Subcutaneous abdominal adipose tissue (tissue), 5 donors: ENCODE measurements at regions not wholly inside any gene's neighbourhood (a gene's known extent, or its start where the extent isn't known, plus 50 kb on each side); places are given as distances from the start of the nearest gene placed in this dataset.
"Not testable (repeated sequence)": the region's sequence is repeated elsewhere in the genome, so short reads cannot be mapped to it uniquely, and the experiment has no call there.

Experiments
- H3K27ac ChIP-seq: one replicate; pipeline ENCODE4 v1.7.0; 2013; ENCODE audit warnings: low read depth, mild to moderate bottlenecking, inconsistent platforms, low read length, moderate library complexity
- H3K27me3 ChIP-seq, 5 donors: one replicate each; pipeline ENCODE4 v1.7.0; 2013; ENCODE audit warnings: low read length in 5 of 5, inconsistent platforms in 1 of 5; ENCODE audit not compliant: control insufficient read depth in 5 of 5, insufficient read depth in 4 of 5
- H3K36me3 ChIP-seq, 5 donors: one replicate each; pipeline ENCODE4 v1.7.0; 2013; ENCODE audit warnings: low read length in 5 of 5; ENCODE audit not compliant: control insufficient read depth in 5 of 5, insufficient read depth in 5 of 5
- H3K4me1 ChIP-seq, 5 donors: one replicate each; pipeline ENCODE4 v1.7.0; 2013; ENCODE audit warnings: low read length in 5 of 5, mild to moderate bottlenecking in 3 of 5, moderate library complexity in 1 of 5; ENCODE audit not compliant: control insufficient read depth in 5 of 5, insufficient read depth in 5 of 5
- H3K4me3 ChIP-seq, 5 donors: one replicate each; pipeline ENCODE4 v1.7.0; 2013; ENCODE audit warnings: low read length in 5 of 5, low read depth in 1 of 5
- H3K9ac ChIP-seq, 5 donors: one replicate each; pipeline ENCODE4 v1.7.0; 2013; ENCODE audit warnings: low read length in 5 of 5, mild to moderate bottlenecking in 4 of 5, moderate library complexity in 3 of 5
- H3K9me3 ChIP-seq, 5 donors: one replicate each; pipeline ENCODE4 v1.7.0; 2013; ENCODE audit warnings: low read length in 5 of 5; ENCODE audit not compliant: control insufficient read depth in 5 of 5
- donor health status: healthy.
- donor health status: healthy.
- donor health status: healthy.
- donor health status: healthy.
- donor health status: healthy.

DNA sequence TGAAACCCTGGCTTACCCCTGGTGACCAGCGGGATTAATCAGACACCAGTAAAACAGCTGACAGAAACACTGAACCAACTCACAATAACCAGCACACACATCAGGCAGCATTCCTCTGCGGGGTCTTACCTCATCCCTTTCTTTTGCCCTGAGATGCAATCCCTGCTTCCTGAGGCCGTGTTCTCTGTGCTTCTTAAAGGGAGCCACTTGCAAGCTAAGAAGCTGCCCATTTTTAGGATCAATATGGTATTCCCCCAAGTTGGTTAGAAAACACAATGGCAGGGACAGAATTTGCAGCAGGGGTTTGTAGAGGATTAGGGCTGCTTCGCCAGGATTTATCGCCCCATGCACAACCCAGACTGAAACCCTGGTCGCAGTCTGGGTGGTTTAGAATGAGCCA, 74.7 kb upstream of the OLIG2 start:
- H3K4me1 ChIP-seq, result no peaks in the 10 kb centered on the region
- H3K4me3 ChIP-seq, result no peak overlapping the region
- H3K9me3 ChIP-seq, result no peaks in the 10 kb centered on the region
- H3K27ac ChIP-seq, result no peak overlapping the region
- H3K27me3 ChIP-seq, result peaks cover 4 to 19% (median 14%) of the 10 kb centered on the region in 5 donors
- no peak overlapping the region for H3K9ac ChIP-seq
- H3K36me3 ChIP-seq, result no peaks in the 10 kb centered on the region

DNA sequence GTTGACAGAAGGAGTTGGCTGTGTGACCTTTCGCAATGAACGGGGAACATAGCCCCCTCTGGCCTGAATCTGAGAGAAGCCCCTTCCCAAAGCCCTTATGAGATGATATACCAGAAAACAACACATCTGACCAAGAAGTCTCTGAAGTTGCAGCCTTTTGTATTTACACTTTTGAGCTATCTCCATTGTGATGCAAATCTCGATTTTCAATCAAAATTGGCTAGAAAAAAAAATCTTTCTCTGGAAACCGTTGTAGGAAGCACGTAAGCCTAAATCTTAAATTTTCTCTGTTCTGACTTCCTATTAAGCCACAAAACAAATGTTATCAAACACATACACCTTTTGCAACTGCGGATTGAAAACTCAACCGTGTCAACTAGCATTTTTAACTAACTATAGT, 71.4 kb upstream of the OLIG2 start:
- Histone ChIP-seq H3K4me1 (no peaks in the 10 kb centered on the region), H3K4me3 (no peak overlapping the region), H3K27ac (no peak overlapping the region), H3K27me3 (peaks cover 11 to 42% (median 35%) of the 10 kb centered on the region in 5 donors), H3K9me3 (no peaks in the 10 kb centered on the region), H3K36me3 (no peaks in the 10 kb centered on the region), H3K9ac (no peak overlapping the region)

DNA sequence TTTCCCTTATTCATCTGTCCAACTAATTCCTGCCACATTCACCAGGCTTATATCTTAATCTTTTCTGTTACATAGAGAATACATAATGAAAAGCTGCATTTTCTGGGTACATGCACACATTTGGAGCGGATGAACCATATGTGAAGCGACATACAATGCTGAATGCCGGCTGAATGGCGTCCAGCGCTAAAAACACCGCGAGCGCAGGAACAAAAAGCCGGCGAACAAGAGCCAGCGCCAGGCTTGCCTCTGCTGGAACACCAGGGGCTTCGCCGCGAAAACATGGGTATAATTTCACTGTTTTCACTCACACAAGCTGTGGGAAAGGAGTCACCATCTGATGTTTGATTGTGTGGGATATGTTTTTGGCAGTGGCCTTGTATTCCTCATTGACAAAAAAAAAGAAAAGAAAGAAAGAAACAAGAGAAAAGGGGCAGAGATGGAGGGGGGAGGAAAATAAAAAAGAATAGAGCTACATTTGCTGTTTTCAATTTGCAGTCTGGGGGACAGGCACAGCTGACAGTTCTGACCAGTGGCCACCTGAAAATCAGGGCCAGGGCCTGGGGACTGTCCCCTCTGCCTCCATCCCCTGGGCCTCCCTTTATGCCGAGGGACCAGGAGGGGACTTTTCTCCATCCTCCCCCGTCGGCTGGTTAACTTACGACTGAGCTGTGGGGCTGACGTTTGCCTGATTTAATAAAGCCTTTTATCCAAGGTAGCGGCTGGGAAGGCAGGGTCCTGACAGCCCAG, 70.2 kb upstream of the OLIG2 start:
- Histone ChIP-seq H3K4me1 (no peaks in the 10 kb centered on the region), H3K36me3 (no peaks in the 10 kb centered on the region), H3K27ac (no peak overlapping the region), H3K4me3 (no peak overlapping the region), H3K9me3 (no peaks in the 10 kb centered on the region), H3K9ac (no peak overlapping the region), H3K27me3 (peaks cover 11 to 47% (median 37%) of the 10 kb centered on the region in 5 donors)

DNA sequence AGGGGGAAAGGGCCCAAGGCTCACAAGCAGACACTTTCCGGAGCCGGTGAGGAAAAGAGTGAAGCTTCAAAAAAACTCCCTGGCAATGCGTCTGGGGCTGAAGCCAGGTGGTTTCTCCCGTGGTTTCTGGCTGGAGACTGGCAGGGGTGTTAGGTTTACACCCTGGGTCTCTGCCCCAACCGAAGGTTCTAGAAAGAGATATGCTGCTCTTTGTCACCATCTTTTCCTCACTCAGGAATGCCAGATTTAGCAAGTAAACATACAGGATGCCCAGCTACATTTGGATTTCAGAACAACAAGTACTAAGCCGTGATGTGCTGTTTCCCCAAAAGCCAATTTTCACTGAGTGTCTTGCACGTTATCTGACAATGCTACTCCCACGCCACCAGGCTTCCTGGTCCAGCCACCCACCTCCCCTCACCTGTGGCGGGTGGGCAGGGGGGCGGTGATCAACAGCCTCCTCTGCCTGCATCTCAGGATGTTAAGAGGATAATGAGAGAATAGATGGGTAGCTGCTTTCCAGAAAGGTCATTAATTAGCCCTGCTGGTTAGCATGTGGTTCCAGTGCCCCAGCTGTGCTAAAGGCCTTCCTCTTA, 69.6 kb upstream of the OLIG2 start:
- Histone ChIP-seq H3K9me3 (no peaks in the 10 kb centered on the region), H3K27ac (no peak overlapping the region), H3K4me1 (no peaks in the 10 kb centered on the region), H3K36me3 (no peaks in the 10 kb centered on the region), H3K9ac (no peak overlapping the region), H3K4me3 (no peak overlapping the region), H3K27me3 (peaks cover 11 to 47% (median 34%) of the 10 kb centered on the region in 5 donors)

DNA sequence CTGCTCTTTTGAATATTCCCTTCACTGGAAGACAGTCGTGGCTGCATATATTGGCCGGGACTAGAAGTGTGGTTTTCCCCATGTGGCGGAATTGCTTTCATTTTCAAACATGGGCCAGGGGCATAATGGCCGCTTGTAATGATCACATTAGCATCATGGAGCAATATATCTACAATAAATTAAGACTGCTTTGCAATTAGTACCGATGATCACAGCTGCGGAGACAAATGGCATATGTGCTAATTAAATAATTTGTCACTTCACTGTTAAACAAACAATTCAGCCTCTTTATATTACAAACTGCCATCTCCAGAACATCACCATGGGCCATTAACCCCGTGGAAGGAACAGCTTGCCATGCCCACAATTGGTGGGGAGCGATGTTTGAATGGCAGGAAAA, 68.2 kb upstream of the OLIG2 start:
- Histone ChIP-seq H3K4me1 (no peaks in the 10 kb centered on the region), H3K27me3 (peaks cover 11 to 50% (median 34%) of the 10 kb centered on the region in 5 donors)

DNA sequence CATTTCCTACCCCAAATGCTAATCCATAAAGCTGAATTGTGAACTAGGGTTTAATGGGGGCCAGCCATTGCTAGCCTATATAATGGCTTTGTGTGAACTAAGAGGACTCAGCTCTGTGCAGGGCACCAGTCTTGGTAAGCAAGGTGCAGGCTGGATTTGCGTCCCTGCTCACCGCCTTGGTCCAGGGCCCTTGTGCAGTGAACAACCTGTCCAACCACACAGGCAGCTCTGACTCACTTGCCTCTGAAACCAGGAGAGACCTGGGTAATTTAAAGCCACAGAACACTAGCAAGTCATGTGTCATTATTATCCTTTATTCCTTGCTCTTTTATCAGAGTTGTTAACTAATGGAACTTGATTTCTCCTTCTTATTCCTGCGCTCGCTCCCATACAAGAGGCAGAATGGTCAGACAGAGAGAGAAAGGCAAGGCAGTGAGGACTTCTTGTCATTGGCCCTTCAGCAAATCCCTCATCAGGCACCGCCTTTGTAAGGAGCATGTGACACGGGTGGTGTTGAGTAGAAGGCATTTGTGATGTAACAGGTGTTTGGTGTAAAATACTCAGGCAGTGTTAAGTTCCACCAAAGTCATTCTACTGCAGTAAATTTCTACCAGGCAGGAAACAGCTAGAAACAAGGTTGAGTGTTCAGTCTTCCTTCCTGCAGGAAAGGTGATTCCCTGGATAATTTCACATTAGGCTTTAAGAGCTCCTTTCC, 67.3 kb upstream of the OLIG2 start:
- Histone ChIP-seq H3K4me1 (no peaks in the 10 kb centered on the region), H3K4me3 (no peak overlapping the region), H3K27ac (no peak overlapping the region), H3K9me3 (no peaks in the 10 kb centered on the region), H3K36me3 (no peaks in the 10 kb centered on the region), H3K9ac (no peak overlapping the region), H3K27me3 (peaks cover 11 to 50% (median 34%) of the 10 kb centered on the region in 5 donors)

More for the DNA sequence above, 68.2 kb upstream of the OLIG2 start:
- Histone ChIP-seq H3K9me3 (no peaks in the 10 kb centered on the region), H3K9ac (no peak overlapping the region), H3K27ac (no peak overlapping the region), H3K36me3 (no peaks in the 10 kb centered on the region), H3K4me3 (no peak overlapping the region)

DNA sequence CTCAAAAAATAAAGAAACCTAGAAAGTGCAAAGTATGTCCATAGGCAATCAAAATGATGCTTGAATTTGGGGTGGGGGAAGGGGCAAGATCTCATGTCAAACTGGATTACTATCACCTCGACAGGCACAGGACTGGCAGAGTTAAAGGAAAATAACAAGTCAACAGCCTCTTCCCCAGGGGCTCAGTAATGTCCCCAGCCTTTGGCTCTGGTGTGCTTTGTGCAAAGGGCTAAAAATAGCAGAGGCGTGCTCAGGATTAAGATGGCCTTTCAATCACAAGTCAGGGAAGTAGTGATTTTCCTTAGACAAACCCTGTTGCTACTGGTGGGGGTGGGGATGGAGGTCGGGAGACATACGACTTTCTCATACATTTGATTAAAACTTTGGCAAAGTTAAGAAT, 63.5 kb upstream of the OLIG2 start:
- no peak overlapping the region for H3K4me3 ChIP-seq
- no peak overlapping the region for H3K27ac ChIP-seq
- H3K36me3 ChIP-seq, result no peaks in the 10 kb centered on the region
- peaks cover 7 to 26% (median 17%) of the 10 kb centered on the region in 5 donors for H3K27me3 ChIP-seq
- no peak overlapping the region for H3K9ac ChIP-seq
- no peaks in the 10 kb centered on the region for H3K4me1 ChIP-seq
- no peaks in the 10 kb centered on the region for H3K9me3 ChIP-seq

DNA sequence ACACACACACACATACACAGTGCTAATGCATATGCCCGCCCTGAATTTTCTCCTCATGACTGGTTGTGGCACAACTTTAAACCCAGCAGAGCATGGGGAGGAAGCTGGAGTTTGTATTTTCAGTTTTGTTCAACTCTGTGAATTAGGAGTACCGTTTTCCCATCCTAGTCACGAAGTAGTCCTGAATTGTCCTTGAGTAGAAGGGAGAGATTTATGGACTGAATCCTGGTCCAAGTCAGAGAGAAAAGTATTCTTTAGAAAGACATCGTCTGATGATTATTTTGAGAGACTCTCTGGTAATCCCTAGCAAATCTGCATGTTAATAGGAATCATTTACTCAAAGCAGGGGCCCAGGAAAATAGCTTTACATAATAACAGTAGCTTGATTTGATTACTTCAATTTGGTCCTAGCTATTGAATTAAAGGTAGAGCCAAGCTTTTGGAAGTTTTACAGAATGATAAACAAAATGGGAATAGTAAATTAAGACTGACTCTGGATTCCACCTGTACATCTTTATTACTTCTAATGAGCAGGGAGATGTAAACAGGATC, 60.5 kb upstream of the OLIG2 start:
- no peaks in the 10 kb centered on the region for H3K9me3 ChIP-seq
- H3K9ac ChIP-seq, result no peak overlapping the region
- H3K36me3 ChIP-seq, result no peaks in the 10 kb centered on the region
- no peaks in the 10 kb centered on the region for H3K4me1 ChIP-seq
- no peak overlapping the region for H3K27ac ChIP-seq
- H3K27me3 ChIP-seq, result peaks cover 0 to 7% (median 3%) of the 10 kb centered on the region in 5 donors
- H3K4me3 ChIP-seq, result no peak overlapping the region

DNA sequence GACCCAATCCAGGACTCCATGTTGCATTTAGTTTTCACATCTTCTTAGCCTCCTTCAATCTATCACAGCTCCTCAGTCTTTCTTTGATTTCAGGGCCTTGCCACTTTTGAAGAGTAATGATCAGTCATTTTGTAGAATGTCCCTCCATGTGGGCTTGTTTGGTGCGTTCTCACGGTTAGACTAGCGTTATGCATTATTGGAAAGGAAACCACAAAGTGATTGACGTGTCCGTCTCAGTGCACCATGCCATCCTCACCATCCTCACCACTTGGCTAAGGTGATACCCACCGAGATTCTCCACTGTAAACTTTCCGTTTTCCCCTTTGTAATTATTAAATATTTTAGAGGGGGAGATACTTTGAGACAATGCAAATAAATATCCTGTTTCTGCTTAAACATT, 59.6 kb upstream of the OLIG2 start:
- Histone ChIP-seq H3K4me3 (no peak overlapping the region), H3K36me3 (no peaks in the 10 kb centered on the region), H3K27me3 (peaks cover 0 to 4% (median 3%) of the 10 kb centered on the region in 5 donors), H3K9me3 (no peaks in the 10 kb centered on the region), H3K27ac (no peak overlapping the region), H3K4me1 (no peaks in the 10 kb centered on the region), H3K9ac (no peak overlapping the region)

DNA sequence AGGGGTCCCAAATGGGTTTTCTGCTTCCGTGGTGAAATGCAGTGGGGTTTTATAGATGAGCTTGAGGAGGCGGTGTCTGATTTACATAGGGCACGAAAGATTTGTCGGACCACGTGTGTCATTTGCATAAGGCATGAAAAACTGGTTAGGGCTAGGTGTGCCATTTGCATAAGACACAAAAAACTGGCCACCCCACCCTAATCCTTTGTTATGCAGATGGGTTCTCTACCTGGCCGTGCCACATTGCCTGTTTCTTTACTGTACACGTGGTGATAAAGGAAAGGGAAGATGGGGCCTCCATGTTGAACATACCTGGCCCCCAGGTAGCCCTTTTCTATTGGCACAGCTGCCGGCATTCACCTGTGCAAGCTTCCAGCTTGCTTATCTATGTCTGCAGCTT, 57.6 kb upstream of the OLIG2 start:
- H3K27ac ChIP-seq, H3K9ac ChIP-seq, H3K36me3 ChIP-seq, H3K27me3 ChIP-seq, H3K4me3 ChIP-seq, H3K4me1 ChIP-seq, H3K9me3 ChIP-seq: not testable (repeated sequence)
